Keratinocyte (primary cell): ENCODE measurements at regions not wholly inside any gene's neighbourhood (a gene's known extent, or its start where the extent isn't known, plus 50 kb on each side); places are given as distances from the start of the nearest gene placed in this dataset.

ENCODE experiments used
- DNase-seq: peaks from one replicate; pipeline ENCODE4 v3.0.0-alpha.2; 2011; ENCODE audit warnings: low read depth, missing footprints, low spot score
- FAIRE-seq: peaks from 2 replicates; lab custom pipeline; 2011; peaks lifted over from hg19 to GRCh38; lab: Jason Lieb, UNC
- H2AFZ ChIP-seq: 2 replicates; pipeline ENCODE4 v1.6.0; 2012; ENCODE audit warnings: low read length, control low read depth, inconsistent platforms; ENCODE audit not compliant: control insufficient read depth
- H3K27ac ChIP-seq: 2 replicates; pipeline ENCODE4 v1.5.1; 2011; ENCODE audit warnings: low read length; ENCODE audit not compliant: control insufficient read depth, insufficient read depth
- H3K27me3 ChIP-seq: 3 replicates; pipeline ENCODE4 v1.6.0; 2011; ENCODE audit warnings: low read length; ENCODE audit not compliant: control insufficient read depth, insufficient read depth; ENCODE audit errors: extremely low read depth
- H3K36me3 ChIP-seq, 2 experiments: 2 replicates in 1 of 2; 3 replicates in 1 of 2; pipeline ENCODE4 v1.5.1; 2011; ENCODE audit warnings: low read length in 2 of 2, mild to moderate bottlenecking in 1 of 2; ENCODE audit not compliant: control insufficient read depth in 2 of 2, insufficient read depth in 2 of 2; ENCODE audit errors: extremely low read depth in 1 of 2
- H3K4me1 ChIP-seq: 3 replicates; pipeline ENCODE4 v1.5.1; 2011; ENCODE audit warnings: low read length; ENCODE audit not compliant: control insufficient read depth, insufficient read depth; ENCODE audit errors: extremely low read depth
- H3K4me2 ChIP-seq: 3 replicates; pipeline ENCODE4 v1.6.0; 2011; ENCODE audit warnings: low read depth, low read length; ENCODE audit not compliant: control insufficient read depth, insufficient read depth; ENCODE audit errors: extremely low read depth
- H3K4me3 ChIP-seq, 3 experiments: fragments of 200-600 bp in 1 of 3; sonication (generic) in 1 of 3; 2 replicates in 2 of 3; 3 replicates in 1 of 3; pipeline ENCODE4 v1.5.1; 2011 to 2016; ENCODE audit warnings: low read length in 3 of 3, mild to moderate bottlenecking in 3 of 3, control low read depth in 2 of 3, inconsistent platforms in 1 of 3, low read depth in 1 of 3, mixed read lengths in 1 of 3, mixed run types in 1 of 3, moderate library complexity in 1 of 3; ENCODE audit not compliant: control insufficient read depth in 2 of 3, insufficient read depth in 2 of 3; ENCODE audit errors: extremely low read depth in 1 of 3
- H3K79me2 ChIP-seq: 2 replicates; pipeline ENCODE4 v1.6.0; 2012; ENCODE audit warnings: low read length; ENCODE audit not compliant: control insufficient read depth, insufficient read depth
- H3K9ac ChIP-seq: 3 replicates; pipeline ENCODE4 v1.6.0; 2011; ENCODE audit warnings: low read length; ENCODE audit not compliant: control insufficient read depth, insufficient read depth; ENCODE audit errors: extremely low read depth
- H3K9me1 ChIP-seq: 3 replicates; pipeline ENCODE4 v1.6.0; 2011; ENCODE audit warnings: low read length; ENCODE audit not compliant: control insufficient read depth, insufficient read depth; ENCODE audit errors: extremely low read depth
- H3K9me3 ChIP-seq: 2 replicates; pipeline ENCODE4 v1.5.1; 2012; ENCODE audit warnings: low read depth, low read length; ENCODE audit not compliant: control insufficient read depth
- H4K20me1 ChIP-seq: 3 replicates; pipeline ENCODE4 v1.6.0; 2011; ENCODE audit warnings: low read length; ENCODE audit not compliant: control insufficient read depth, insufficient read depth; ENCODE audit errors: extremely low read depth
- CTCF ChIP-seq, 3 experiments: IDR thresholded peaks in 1 of 3; conservative IDR thresholded peaks in 1 of 3; optimal IDR thresholded peaks in 1 of 3; 2 replicates in 2 of 3; 3 replicates in 1 of 3; pipeline versions ENCODE3 to v1.5.1; 2011; ENCODE audit warnings: low read length in 3 of 3, mild to moderate bottlenecking in 3 of 3, moderate library complexity in 2 of 3, control low read depth in 1 of 3, inconsistent platforms in 1 of 3; ENCODE audit not compliant: insufficient read depth in 2 of 3; ENCODE audit errors: extremely low read depth in 1 of 3
- EZH2 ChIP-seq: IDR thresholded peaks from one replicate; pipeline ENCODE4 v1.6.1; 2012; ENCODE audit warnings: inconsistent platforms, mild to moderate bottlenecking, low read length, moderate library complexity
- dilution Hi-C: fragments of 300-500 bp; cut with MboI; formaldehyde crosslinking; loops from one replicate; pipeline ENCODE4 v1.7.0; 2020; ENCODE audit warnings: low sequenced_read_pairs; ENCODE audit not compliant: extremely low pct_ligation_motif_present

- no peaks in the 10 kb centered on the region for H3K36me3 ChIP-seq
- H3K9me1 ChIP-seq, result no peaks in the 10 kb centered on the region
- no peaks in the 10 kb centered on the region for H4K20me1 ChIP-seq
- no peak overlapping the region for H3K4me2 ChIP-seq
- no peaks in the 10 kb centered on the region for H3K79me2 ChIP-seq
- H3K4me3 ChIP-seq, result no peak overlapping the region
- no peak overlapping the region for H2AFZ ChIP-seq
- H3K9me3 ChIP-seq, result no peaks in the 10 kb centered on the region
- FAIRE-seq (no peak), DNase-seq (no peak)
- no peak overlapping the region for H3K27ac ChIP-seq
- TF ChIP-seq CTCF (optimal IDR thresholded peaks at IDR 0.05 in 1 of 3, IDR thresholded peaks at IDR 0.05 in 1 of 3, conservative IDR thresholded peaks at IDR 0.05 in 1 of 3; ENCODE audit: extremely low read depth in 1 of 3, insufficient read depth in 2 of 3, low read length in 3 of 3) (no peak), EZH2 (no peak)
- H3K27me3 ChIP-seq, result no peaks in the 10 kb centered on the region
- dilution Hi-C loops, result no loop called here
- H3K9ac ChIP-seq, result no peak overlapping the region
- no peaks in the 10 kb centered on the region for H3K4me1 ChIP-seq
Measured at GRCh38 chr5:89218364-89218763, 335.4 kb upstream of the MEF2C start.

GRCh38 chr5:89216606-89217005, 333.6 kb upstream of the MEF2C start:
- dilution Hi-C loops, result no loop called here
- no peak for FAIRE-seq

More at GRCh38 chr5:89216606-89217005, 333.6 kb upstream of the MEF2C start:
- H3K4me3 ChIP-seq, result no peak overlapping the region
- H3K9ac ChIP-seq, result no peak overlapping the region
- H3K4me1 ChIP-seq, result no peaks in the 10 kb centered on the region
- DNase-seq, result no peak
- no peaks in the 10 kb centered on the region for H3K9me3 ChIP-seq
- H3K27me3 ChIP-seq, result no peaks in the 10 kb centered on the region
- H4K20me1 ChIP-seq, result no peaks in the 10 kb centered on the region
- no peaks in the 10 kb centered on the region for H3K9me1 ChIP-seq
- H3K79me2 ChIP-seq, result no peaks in the 10 kb centered on the region
- H3K36me3 ChIP-seq, result no peaks in the 10 kb centered on the region
- H3K27ac ChIP-seq, result no peak overlapping the region
- no peak overlapping the region for H2AFZ ChIP-seq
- no peak for TF ChIP-seq CTCF (optimal IDR thresholded peaks at IDR 0.05 in 1 of 3, IDR thresholded peaks at IDR 0.05 in 1 of 3, conservative IDR thresholded peaks at IDR 0.05 in 1 of 3; ENCODE audit: extremely low read depth in 1 of 3, insufficient read depth in 2 of 3, low read length in 3 of 3)
- no peak for TF ChIP-seq EZH2
- H3K4me2 ChIP-seq, result no peak overlapping the region
